Cerebellar nuclear complex (tissue), 1 donor: ENCODE measurements at regions not wholly inside any gene's neighbourhood (a gene's known extent, or its start where the extent isn't known, plus 50 kb on each side); places are given as distances from the start of the nearest gene placed in this dataset.
"Not testable (repeated sequence)": the region's sequence is repeated elsewhere in the genome, so short reads cannot be mapped to it uniquely, and the experiment has no call there.

Experiments
- DNase-seq, 2 experiments: peaks; one replicate each; lab custom pipeline; 2025; lab: John Stamatoyannopoulos, UW

- no peak for DNase-seq
Measured at GRCh38 chrX:1059576-1060561, 152.6 kb downstream of the CRLF2 start.

GRCh38 chrX:1053600-1053999 is 158.8 kb downstream of the CRLF2 start:
- DNase-seq, result not testable (repeated sequence)

- DNase-seq, result no peak
Measured at GRCh38 chrX:1053072-1053471, 159.4 kb downstream of the CRLF2 start.

GRCh38 chrX:1052021-1052420 is 160.4 kb downstream of the CRLF2 start:
- DNase-seq, result no peak

- no peak for DNase-seq
Measured at GRCh38 chrX:1051421-1051820, 161.0 kb downstream of the CRLF2 start.

- DNase-seq, result no peak
Measured at GRCh38 chrX:1045680-1046314, 166.7 kb downstream of the CRLF2 start.

GRCh38 chrX:1041091-1041490 is 171.4 kb downstream of the CRLF2 start:
- DNase-seq, result no peak

GRCh38 chrX:1035931-1036330 is 176.5 kb downstream of the CRLF2 start:
- not testable (repeated sequence) for DNase-seq

GRCh38 chrX:1035206-1035605 is 177.2 kb downstream of the CRLF2 start:
- DNase-seq, result no peak

- no peak for DNase-seq
Measured at GRCh38 chrX:1034717-1035116, 177.7 kb downstream of the CRLF2 start.

GRCh38 chrX:1031521-1032430 is 180.7 kb downstream of the CRLF2 start:
- DNase-seq, result no peak

- DNase-seq, result no peak
Measured at GRCh38 chrX:1029494-1029893, 183.0 kb downstream of the CRLF2 start.

- no peak for DNase-seq
Measured at GRCh38 chrX:1027680-1028079, 184.8 kb downstream of the CRLF2 start.

GRCh38 chrX:1027133-1027532 is 185.3 kb downstream of the CRLF2 start:
- no peak for DNase-seq

GRCh38 chrX:1026263-1027015 is 186.0 kb downstream of the CRLF2 start:
- no peak for DNase-seq

GRCh38 chrX:1025413-1025812 is 187.0 kb downstream of the CRLF2 start:
- no peak for DNase-seq

- no peak for DNase-seq
Measured at GRCh38 chrX:1023676-1024075, 188.8 kb downstream of the CRLF2 start.

GRCh38 chrX:1021314-1021993 is 191.0 kb downstream of the CRLF2 start:
- DNase-seq, result not testable (repeated sequence)

GRCh38 chrX:1020634-1021166 is 191.7 kb downstream of the CRLF2 start:
- DNase-seq, result no peak

GRCh38 chrX:1016926-1017325 is 195.5 kb downstream of the CRLF2 start:
- DNase-seq, result not testable (repeated sequence)
